HG03095 (cell line): ENCODE measurements at regions not wholly inside any gene's neighbourhood (a gene's known extent, or its start where the extent isn't known, plus 50 kb on each side); places are given as distances from the start of the nearest gene placed in this dataset.

Experiments
- ATAC-seq: cut with Tn5 transposase; IDR thresholded peaks from one replicate; pipeline ENCODE4 v1.9.1; 2021; ENCODE audit warnings: moderate library complexity; ENCODE audit not compliant: unreplicated experiment

DNA sequence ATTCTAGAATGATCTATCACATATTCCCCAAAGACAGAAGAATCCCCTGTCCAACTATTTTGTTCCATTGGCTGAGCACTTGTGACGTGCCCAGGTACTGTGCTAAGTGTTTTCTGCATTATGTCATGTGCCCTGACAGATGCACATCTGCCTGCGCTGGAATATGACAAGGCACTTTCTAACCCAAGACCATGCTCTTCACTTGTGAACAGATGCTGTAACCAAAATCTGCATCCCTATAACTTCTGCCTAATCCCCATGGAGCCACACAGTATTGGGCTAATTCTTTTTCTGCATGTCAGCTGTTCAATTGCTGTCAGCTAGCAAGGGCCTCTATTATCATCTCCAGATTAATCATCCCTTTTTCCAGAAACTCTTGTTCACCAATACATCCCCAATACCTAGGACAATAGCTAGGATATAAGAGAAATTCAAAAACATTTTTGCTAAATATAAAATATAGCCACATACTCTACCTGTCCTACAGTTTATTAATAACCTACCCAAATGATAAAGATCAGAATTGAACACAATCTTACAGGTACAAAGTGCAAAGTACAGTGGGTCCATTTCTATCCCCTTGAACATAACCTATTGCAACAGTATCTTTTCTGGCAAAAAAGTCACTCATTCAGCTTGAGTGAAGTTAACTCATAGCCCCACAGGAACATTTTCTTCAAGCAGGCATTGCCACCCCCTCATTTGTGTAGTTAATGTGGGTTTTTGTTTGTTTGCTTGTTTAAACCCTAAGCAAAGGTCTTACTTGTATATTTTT is 109.4 kb upstream of the LRRN1 start:
- ATAC-seq: no peak

DNA sequence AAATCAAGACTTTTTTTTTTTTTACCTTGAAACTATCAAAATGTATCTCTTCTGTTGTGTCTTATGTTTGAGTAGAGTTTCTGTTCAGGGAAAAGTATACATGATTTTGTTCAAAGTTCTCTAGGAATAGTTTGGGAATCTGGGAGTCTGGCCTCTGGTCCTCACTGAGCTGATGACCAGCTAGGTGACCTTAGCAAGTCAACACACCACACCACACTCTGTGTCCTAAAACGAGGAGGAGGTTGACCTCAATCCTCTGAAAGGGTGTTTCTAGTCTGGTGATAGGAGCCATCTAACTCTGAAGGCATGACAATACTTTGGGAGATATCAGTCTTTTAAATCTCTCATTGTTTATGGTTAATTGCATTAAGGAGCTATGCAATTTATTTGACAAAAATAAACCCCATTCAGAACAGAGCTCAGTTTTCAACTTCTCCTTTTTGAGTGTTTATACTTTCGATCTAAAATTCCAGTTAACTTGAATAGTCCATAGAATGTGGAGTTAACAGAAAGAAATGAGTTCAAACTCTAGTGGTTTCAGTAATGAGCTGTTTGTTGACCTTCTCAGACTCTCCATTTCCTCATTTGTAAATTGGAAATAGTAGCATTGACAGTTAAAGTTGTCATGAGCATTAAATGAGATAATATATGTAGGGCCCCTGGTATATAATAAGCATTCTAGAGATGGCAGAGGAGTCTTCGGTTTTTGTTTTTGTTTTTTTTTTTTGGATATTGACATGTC is 112.2 kb upstream of the LRRN1 start:
- no peak for ATAC-seq

DNA sequence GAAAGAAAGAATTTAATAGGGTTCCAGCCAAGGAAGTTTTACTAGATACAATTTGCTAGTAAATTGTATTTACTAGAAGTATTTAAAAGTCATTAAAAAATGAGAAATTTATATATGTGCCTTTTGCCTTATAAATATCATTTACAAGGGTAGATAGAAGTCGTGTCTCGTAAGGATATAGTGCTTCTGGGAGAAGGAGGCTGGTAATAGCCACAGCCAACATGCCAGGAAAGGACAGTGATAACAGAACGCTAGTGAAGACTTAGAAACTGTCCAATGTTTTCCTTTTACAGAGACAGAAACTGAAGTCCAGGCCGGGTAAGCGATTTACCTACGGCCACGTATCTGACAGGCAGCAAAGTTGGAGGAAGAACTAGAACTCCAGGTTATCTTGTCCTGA is 113.5 kb upstream of the LRRN1 start:
- ATAC-seq: no peak

DNA sequence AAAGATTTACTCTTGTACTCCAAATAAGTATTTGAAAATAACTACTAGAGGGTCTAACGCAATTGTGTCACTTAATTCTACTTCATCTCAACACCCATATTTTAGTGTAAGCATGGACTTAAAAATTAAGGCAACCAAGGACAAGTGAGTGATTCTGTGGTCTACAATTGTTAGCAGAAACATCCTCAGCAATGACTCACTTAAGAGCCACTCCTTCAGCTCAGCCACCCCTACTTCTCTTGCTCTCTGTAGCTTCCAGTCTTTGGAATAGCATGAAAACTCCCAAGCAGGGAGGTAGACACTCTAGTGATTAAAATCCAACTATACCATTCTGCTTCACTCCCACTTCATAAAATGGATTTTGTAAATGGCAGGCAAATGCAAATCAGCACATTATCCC is 116.0 kb upstream of the LRRN1 start:
- ATAC-seq: no peak

DNA sequence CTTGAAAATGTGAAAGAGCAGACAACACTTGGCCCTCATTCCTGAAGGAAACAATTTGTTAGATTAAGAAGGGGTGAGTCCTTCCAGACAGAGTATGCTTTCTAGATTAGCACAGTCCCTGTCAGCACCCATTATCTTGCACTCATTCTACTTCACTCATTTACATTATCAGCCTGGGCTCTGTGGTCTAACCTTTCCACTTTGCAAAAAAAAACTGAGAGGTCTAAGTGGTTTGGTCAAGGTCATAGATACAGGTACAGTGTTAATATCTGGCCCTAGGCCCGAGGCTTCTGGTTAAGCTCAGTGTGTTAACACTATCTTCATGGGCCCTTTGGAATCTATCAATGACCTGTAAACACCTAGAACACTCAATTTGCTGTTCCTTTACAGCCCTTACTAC is 123.4 kb upstream of the LRRN1 start:
- no peak for ATAC-seq

DNA sequence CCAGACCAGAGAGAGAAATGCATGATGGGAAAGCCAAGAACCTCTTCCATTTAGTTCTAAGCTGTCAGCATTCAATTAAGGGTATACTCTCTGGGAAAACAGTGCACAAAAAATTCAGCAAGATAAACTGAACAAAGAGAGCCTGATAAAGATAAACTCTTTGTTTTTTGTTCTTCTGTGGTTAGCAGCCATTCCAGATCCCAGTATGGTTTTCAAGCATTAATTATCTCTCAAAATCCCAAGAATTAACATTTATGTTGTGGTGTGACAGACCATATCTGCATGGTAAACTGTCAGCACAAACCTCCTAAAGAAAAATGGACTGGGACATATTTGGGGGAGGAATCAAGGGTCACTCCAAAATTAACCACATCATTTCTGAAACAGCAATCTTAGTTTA is 124.0 kb upstream of the LRRN1 start:
- no peak for ATAC-seq

DNA sequence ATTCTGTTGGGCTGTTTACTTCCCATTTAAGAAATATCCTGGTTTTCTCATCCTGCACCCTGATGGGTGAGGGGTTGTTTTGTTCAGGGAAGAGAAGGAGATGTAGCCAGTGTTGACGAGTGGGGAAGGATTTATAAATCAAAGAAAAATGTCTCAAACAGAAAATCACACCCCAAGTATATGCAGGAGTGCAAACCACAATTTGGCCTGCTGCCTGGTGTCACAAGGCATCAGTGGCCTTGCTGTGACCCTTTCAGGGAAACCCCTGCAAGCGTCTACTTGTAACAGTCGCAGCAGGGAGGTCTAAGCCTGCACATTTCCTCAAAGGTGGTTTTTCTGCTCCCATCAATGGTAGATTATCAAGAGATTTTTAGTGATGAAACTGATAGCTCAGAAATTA is 132.6 kb upstream of the LRRN1 start:
- peak; percentile 99 for ATAC-seq

DNA sequence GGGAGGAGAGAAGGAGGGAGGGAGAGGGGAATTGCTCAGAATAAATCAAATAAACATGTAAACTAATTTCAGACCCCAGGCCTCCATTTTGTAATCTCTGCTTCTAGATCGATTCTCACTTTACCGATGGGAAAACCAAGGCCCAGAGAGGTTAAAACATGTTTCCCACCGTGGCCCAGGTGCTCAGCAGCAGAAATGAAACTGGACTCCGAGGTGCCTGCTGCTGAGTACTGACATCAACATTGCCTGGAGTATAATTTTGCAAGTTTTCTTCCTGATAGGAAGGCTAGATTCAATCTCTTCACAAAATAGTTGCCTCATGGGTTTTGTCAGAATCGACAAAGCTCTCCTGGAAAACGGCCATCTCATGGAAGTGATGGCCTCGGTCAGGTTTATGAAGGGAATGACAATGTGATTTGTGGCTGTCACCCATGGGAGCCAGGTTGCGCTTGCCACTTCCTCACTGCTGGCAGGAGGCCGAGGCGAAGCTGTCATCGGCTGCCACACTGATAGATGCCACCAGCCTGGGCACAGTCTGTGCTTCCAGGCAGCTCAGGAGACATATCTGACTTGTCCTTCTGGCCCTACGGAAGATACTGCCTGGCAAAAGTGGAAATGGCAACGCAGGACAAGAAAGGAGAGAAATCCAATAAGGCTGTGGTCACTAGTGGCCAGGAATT is 133.1 kb upstream of the LRRN1 start:
- ATAC-seq: peak; percentile 42

DNA sequence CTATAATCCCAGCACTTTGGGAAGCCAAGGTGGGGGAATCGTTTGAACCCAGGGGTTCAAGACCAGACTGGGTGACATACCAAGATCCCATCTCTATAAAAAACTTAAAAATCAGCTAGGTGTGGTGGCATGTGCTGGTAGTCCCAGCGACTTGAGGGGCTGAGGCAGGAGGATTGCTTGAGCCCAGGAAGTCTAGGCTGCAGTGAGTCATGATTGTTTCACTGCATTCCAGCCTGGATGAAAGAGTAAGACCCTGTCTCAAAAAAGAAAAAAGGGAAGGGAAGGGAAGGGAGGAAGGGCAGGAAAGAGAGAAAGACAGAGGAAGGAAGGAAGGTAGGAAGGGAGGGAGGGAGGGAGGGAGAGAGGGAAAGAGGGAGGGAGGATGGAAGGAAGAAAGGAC is 133.7 kb upstream of the LRRN1 start:
- no peak for ATAC-seq

DNA sequence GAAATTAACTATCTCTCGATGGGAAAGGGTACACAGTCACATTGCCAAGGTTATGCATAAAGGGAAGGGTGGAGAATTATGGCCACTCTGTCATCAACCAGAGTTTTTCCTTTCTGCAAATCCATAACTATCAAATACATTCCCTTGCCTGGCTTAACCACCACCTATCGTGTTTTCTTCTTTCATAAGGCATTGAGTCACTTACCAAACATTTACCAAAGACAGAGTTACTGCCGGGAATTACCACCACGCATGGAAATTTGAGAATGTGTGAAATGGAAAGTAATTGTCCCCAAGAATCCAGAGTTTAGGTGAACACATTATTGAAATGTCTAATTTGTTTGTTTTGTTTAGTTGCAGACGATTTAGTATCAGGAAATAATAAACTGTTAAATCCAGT is 134.3 kb upstream of the LRRN1 start:
- no peak for ATAC-seq

DNA sequence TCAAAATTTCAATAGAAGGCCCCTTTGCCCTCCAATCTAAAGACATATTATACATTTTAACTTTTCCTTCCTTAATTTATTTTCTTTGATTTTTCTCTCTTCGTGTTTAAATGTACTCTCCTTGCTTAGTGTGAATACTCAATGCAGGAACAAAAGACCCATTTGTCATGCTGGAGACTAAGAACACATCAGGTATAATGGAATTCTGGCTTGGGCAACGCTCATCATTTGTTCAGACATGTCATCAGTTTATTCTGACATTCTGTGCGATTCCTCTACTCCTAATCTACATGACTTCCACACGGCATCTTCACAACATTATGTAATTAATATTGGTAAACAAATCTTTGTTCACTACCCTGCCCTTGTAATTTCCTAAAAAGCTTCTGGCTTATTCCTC is 136.6 kb upstream of the LRRN1 start:
- ATAC-seq: no peak

DNA sequence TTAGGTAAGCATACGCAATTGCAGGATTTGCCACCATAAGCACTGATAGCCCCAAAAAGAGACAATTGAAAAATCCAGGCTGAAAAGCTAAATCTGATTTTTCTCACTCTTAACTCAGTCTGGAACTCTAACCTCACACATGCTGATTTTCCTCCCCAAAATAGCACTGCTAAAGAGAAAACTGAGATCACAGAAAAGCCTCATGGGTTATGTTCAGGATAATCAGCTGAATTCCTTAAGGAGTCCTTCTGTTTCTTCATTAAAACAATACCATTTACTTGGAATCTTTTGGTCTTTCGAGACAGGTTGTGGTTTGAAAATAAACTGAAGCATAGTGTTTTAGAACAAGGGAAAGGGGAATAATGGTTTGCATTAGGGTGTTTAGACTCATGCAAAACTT is 144.3 kb upstream of the LRRN1 start:
- ATAC-seq: no peak

DNA sequence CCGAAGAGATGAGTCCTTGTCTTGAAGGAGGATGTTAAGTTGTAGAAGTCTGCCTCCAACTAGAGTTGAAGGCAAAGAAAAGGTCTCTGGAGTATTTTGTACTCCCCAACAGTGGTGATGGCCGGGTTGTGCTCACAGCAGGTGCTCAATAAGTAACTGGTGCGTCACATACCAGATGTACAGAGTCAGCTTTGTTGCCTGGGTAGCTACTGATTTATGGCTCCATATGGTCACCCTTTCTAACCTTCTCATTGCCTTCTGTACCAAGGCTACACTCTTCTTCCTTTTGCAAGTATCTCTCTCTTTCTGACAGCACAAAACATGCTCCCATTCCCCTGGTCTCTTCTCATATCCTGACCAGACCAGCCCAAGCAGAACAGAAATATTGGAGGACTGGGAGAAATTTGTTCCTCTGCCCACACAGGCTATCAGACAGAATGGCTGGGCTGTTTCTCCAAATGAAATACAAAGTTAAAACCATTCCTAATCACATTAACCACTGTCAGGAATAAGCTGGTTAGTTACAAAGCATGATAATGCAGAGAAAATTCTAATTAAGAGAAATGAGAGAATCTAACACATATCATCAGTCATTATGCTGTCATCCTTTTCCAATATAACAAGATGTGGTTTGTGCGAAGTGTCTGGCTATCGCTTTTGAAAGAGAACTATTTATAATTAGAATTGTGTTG is 150.1 kb upstream of the LRRN1 start:
- no peak for ATAC-seq

DNA sequence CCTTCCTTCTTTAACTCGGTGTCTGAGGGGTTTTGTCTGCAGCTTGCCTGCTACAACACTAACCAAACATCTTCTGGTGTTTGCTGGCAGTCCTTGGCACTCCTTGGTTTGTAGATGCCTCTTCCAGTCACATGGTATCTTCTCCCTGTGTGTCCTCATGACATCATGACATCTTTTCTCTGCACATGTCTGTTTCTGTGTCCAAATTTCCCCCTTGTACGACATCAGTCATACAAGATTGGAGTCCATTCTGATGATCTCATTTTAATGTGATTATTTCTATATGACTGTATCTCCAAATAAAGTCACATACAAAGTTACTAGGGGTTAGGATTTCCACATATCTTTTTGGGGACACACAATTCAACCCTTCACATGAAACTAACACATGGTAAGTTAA is 152.3 kb upstream of the LRRN1 start:
- no peak for ATAC-seq

DNA sequence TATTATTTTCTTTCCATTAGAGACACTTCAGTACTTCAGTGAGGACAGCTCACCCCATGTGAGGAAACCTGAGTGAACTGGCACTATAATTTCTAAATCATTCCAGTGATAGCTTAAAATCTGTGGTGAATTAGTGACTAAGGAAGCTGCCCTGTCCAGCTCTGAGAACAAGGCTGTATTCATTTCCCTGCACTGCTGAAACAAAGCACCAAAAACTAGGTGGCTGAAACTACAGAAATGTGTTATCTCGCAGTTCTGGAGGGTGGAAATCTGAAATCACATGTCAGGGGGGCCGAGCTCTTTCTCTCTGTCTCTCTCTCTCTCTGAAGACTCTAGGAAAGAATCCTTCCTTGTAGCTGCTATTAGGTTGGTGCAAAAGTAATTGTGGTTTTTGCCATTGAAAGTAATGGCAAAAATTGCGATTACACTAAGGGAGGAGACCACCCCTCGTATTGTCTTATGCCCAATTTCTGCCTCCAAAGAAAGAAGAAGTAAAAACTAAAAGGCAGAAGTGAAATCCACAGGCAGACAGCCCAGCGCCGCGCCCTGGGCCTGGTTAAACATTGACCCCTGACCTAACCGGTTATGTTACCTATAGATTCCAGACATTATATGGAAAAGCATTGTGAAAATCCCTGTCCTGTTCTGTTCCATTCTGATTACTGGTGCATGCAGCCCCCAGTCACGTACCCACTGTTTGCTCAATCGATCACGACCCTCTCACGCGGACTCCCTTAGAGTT is 153.0 kb upstream of the LRRN1 start:
- peak; percentile 74 for ATAC-seq

DNA sequence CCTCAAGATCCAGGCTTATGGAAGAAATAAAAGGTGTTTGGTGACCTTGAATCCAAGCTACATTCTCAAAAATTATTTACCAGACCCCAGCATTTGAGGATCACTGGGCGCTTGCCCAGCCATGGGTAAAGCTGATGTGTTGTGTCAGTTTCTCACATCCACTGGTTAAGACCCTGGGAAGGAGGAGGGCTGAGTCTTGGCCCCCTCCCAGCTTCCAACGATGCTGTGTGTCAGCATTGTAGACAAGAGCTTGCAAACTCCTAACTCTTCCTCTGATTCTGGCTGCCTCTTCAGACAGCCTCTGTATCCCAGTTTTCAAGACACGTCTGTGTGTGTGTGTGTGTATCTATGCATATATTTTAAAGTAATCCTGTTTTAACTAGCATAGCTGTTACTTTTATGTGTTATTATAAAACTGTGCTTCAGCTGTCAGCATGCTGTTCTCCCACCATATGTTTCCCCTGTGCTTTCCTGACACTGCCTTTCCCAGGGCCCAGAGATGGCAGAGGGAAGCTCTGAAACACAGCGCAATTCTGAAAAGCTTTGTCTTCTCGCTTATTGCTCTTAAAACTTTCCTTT is 157.3 kb upstream of the LRRN1 start:
- no peak for ATAC-seq

DNA sequence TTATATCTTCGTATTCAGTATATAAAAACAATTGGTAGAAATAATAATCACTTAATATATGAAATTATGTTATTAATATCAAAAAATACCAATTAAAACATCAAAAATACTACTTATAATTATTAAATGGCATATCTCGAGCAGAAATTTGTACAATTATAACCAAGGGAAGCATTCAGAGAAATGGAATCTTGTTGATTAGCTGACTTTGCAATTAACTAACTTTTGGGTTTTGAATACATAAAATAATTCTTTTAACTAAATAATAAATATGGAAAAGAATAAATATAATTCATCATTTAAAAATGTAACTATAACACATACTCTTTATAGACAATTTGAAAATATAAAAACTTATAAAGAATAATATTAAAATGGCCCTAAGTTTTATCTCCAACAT is 160.2 kb upstream of the LRRN1 start:
- no peak for ATAC-seq

DNA sequence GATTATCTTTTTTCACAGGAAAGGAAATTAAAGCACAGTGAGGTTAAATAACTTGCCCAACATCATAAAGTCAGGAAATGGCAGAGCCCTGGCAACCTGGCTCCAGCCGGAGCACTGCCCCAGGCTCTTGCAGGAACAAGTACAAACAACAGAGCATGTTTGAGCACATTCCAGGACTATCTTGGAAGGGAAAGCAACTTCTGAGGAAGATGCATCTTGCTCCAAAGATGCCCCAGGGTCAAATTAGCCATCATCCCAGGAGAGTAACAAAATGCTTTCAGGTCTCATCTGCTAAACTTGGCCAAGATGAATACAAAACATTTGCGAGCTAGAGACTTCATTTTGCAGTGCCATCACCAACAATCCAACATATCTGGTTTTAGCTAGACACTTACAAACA is 162.4 kb upstream of the LRRN1 start:
- ATAC-seq: no peak

DNA sequence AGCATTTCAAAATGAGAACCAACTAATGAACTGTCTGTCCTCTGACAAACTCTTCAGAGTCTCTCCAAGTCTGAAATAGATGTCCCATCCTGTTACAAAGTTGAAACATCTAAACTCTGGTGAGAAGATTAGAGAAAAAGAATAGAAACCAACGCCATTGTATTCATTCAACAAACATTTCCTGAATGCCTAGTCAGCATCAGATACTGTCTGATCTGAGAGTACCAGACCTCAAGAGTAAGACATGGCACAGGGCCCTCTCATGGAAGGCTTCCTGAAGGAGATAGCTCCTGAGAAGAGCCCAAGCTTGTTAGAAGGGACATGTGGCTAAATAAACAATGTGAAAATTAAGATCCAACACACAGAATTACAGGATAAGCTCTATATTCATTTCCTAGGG is 164.1 kb upstream of the LRRN1 start:
- no peak for ATAC-seq

DNA sequence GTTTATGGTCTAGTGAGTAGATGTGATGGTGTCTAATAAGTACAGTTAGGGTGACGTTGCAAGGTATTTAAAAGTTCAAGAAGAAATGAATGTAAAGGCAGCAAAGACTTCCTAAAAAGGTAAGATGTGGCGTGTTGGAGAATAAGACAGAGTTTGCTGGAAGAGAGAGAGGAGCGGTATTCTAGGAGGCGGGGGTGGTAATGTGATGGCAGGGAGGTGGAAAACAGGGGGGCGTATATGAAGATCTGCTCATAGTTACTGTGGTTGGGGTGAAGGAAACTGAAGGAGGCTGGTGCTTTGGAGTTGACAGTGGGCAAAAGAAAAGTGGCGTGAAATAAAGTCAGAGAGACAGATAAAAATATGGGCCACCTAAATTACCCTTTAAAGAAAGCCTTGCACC is 164.9 kb upstream of the LRRN1 start:
- ATAC-seq: no peak
